ENCODE measurements at regions not wholly inside any gene's neighbourhood (a gene's known extent, or its start where the extent isn't known, plus 50 kb on each side); places are given as distances from the start of the nearest gene placed in this dataset.

GRCh38 chrX:38927592-38927991 is 126.3 kb downstream of the MID1IP1 start:
- no peak for TF ChIP-seq CTCF (conservative IDR thresholded peaks at IDR 0.05)
- no peak overlapping the region for H3K27ac ChIP-seq

- TF ChIP-seq CTCF (conservative IDR thresholded peaks at IDR 0.05): no peak
- H3K27ac ChIP-seq: no peak overlapping the region
These were observed 128.7 kb downstream of the MID1IP1 start for GRCh38 chrX:38929966-38930421.

- H3K27ac ChIP-seq: no peak overlapping the region
- TF ChIP-seq CTCF (conservative IDR thresholded peaks at IDR 0.05): no peak
These were observed 129.2 kb downstream of the MID1IP1 start for GRCh38 chrX:38930474-38930873.

GRCh38 chrX:38935561-38935960 is 134.3 kb downstream of the MID1IP1 start:
- no peak for TF ChIP-seq CTCF (conservative IDR thresholded peaks at IDR 0.05)
- no peak overlapping the region for H3K27ac ChIP-seq

- TF ChIP-seq CTCF (conservative IDR thresholded peaks at IDR 0.05): no peak
- peak overlapping the region; percentile 27; the same call in 1 of the 2 replicates for H3K27ac ChIP-seq
These were observed 136.1 kb downstream of the MID1IP1 start for GRCh38 chrX:38937400-38937799.

- peak overlapping the region; percentile 27; the same call in 1 of the 2 replicates for H3K27ac ChIP-seq
- TF ChIP-seq CTCF (conservative IDR thresholded peaks at IDR 0.05): no peak
These were observed 136.7 kb downstream of the MID1IP1 start for GRCh38 chrX:38937926-38938325.

GRCh38 chrX:38939067-38939466 is 137.8 kb downstream of the MID1IP1 start:
- H3K27ac ChIP-seq: no peak overlapping the region
- no peak for TF ChIP-seq CTCF (conservative IDR thresholded peaks at IDR 0.05)

All from VCaP (cell line).